IMR-90 (cell line): ENCODE measurements at regions not wholly inside any gene's neighbourhood (a gene's known extent, or its start where the extent isn't known, plus 50 kb on each side); places are given as distances from the start of the nearest gene placed in this dataset.

ENCODE experiments used
- ATAC-seq: fragments of 200-7000 bp; cut with Tn5 transposase; 2 replicates; pipeline ENCODE4 v1.9.1; 2020; ENCODE audit warnings: low read depth, mild to moderate bottlenecking, moderate library complexity
- BruUV-seq: library from RNA; stranded (reverse); fragments of 400-500 nt; replicated peaks from 2 replicates; lab custom pipeline; 2021; lab: Mats Ljungman, UMichigan
- CTCF ChIA-PET: fragments of 300-600 bp; formaldehyde crosslinking; extraction: SDS; loops from one replicate; lab custom pipeline; 2021; ENCODE audit warnings: antibody characterized with exemption; lab: Yijun Ruan, JAX
- POLR2A ChIA-PET: fragments of 300-600 bp; sonication (Branson Sonifier 250); formaldehyde crosslinking; loops from one replicate; lab custom pipeline; 2022; ENCODE audit warnings: antibody characterized with exemption; ENCODE audit not compliant: unreplicated experiment; lab: Charles Lee
- DNase-seq: peaks from one replicate; pipeline ENCODE4 v3.0.0; 2013
- H2AFZ ChIP-seq: replicated peaks from 2 replicates; pipeline ENCODE3; 2013; ENCODE audit warnings: low read length, mild to moderate bottlenecking; ENCODE audit not compliant: poor library complexity
- H2AK5ac ChIP-seq: 2 replicates; pipeline ENCODE4 v1.6.1; 2013; ENCODE audit warnings: low read depth, low read length, inconsistent platforms
- H2AK9ac ChIP-seq: replicated peaks from 2 replicates; pipeline ENCODE3; 2013; ENCODE audit warnings: mild to moderate bottlenecking, low read depth, low read length, moderate library complexity; ENCODE audit not compliant: poor library complexity
- H2BK120ac ChIP-seq: 2 replicates; pipeline ENCODE4 v1.6.1; 2013; ENCODE audit warnings: low read depth, low read length, inconsistent platforms
- H2BK15ac ChIP-seq: 3 replicates; pipeline ENCODE4 v1.6.1; 2013; ENCODE audit warnings: low read depth, low read length, inconsistent platforms
- H2BK20ac ChIP-seq: 2 replicates; pipeline ENCODE4 v1.6.1; 2013; ENCODE audit warnings: low read depth, mild to moderate bottlenecking, inconsistent platforms, low read length, moderate library complexity
- H2BK5ac ChIP-seq: 2 replicates; pipeline ENCODE4 v1.6.1; 2013; ENCODE audit warnings: mild to moderate bottlenecking, low read depth, low read length, inconsistent platforms; ENCODE audit not compliant: poor library complexity, severe bottlenecking
- H3K14ac ChIP-seq: replicated peaks from 2 replicates; pipeline ENCODE4 v1.6.1; 2013; ENCODE audit warnings: low read depth, low read length, inconsistent platforms
- H3K18ac ChIP-seq: 2 replicates; pipeline ENCODE4 v1.6.1; 2013; ENCODE audit warnings: low read depth, low read length, control low read depth
- H3K23ac ChIP-seq: 2 replicates; pipeline ENCODE4 v1.6.1; 2013; ENCODE audit warnings: low read depth, low read length, inconsistent platforms
- H3K27ac ChIP-seq: 2 replicates; pipeline ENCODE4 v1.5.1; 2013; ENCODE audit warnings: mild to moderate bottlenecking, control low read depth, low read length; ENCODE audit not compliant: insufficient read depth
- H3K27me3 ChIP-seq: 2 replicates; pipeline ENCODE4 v1.6.1; 2013; ENCODE audit warnings: low read length; ENCODE audit not compliant: control insufficient read depth, insufficient read depth
- H3K36me3 ChIP-seq: 2 replicates; pipeline ENCODE4 v1.6.1; 2013; ENCODE audit warnings: low read length, mixed read lengths; ENCODE audit not compliant: control insufficient read depth, insufficient read depth
- H3K4ac ChIP-seq: 2 replicates; pipeline ENCODE4 v1.6.1; 2013; ENCODE audit warnings: low read depth, low read length, inconsistent platforms
- H3K4me1 ChIP-seq: 2 replicates; pipeline ENCODE4 v1.6.1; 2013; ENCODE audit warnings: low read length, mixed read lengths; ENCODE audit not compliant: control insufficient read depth, insufficient read depth
- H3K4me2 ChIP-seq: 2 replicates; pipeline ENCODE4 v1.6.1; 2013; ENCODE audit warnings: low read depth, mild to moderate bottlenecking, control low read depth, low read length, moderate library complexity
- H3K4me3 ChIP-seq: 2 replicates; pipeline ENCODE4 v1.5.1; 2013; ENCODE audit warnings: low read depth, mild to moderate bottlenecking, control low read depth, low read length, moderate library complexity; ENCODE audit not compliant: insufficient read depth
- H3K56ac ChIP-seq: 2 replicates; pipeline ENCODE4 v1.6.1; 2013; ENCODE audit warnings: low read length, inconsistent platforms; ENCODE audit not compliant: insufficient read depth; ENCODE audit errors: extremely low read depth
- H3K79me1 ChIP-seq, 2 experiments: 2 replicates each; pipeline ENCODE4 v1.6.1; 2013; ENCODE audit warnings: low read length in 2 of 2, inconsistent platforms in 1 of 2, low read depth in 1 of 2
- H3K9ac ChIP-seq: 2 replicates; pipeline ENCODE4 v1.6.1; 2013; ENCODE audit warnings: low read depth, low read length, control low read depth
- H3K9me1 ChIP-seq: 2 replicates; pipeline ENCODE4 v1.6.1; 2013; ENCODE audit warnings: low read length, inconsistent platforms; ENCODE audit not compliant: insufficient read depth
- H3K9me3 ChIP-seq: 2 replicates; pipeline ENCODE4 v1.6.1; 2013; ENCODE audit warnings: low read length; ENCODE audit not compliant: control insufficient read depth, insufficient read depth
- H4K20me1 ChIP-seq: 2 replicates; pipeline ENCODE4 v1.6.1; 2013; ENCODE audit warnings: low read length, inconsistent platforms; ENCODE audit not compliant: insufficient read depth
- H4K5ac ChIP-seq: 2 replicates; pipeline ENCODE4 v1.6.1; 2013; ENCODE audit warnings: mild to moderate bottlenecking, low read depth, low read length, control low read depth
- H4K8ac ChIP-seq, 2 experiments: 2 replicates each; pipeline ENCODE4 v1.6.1; 2013; ENCODE audit warnings: low read depth in 2 of 2, low read length in 2 of 2, control low read depth in 1 of 2, inconsistent platforms in 1 of 2
- H4K91ac ChIP-seq: 2 replicates; pipeline ENCODE4 v1.6.1; 2013; ENCODE audit warnings: low read depth, low read length, inconsistent platforms; ENCODE audit not compliant: insufficient read depth
- CTCF ChIP-seq: conservative IDR thresholded peaks from 2 replicates; pipeline ENCODE4 v1.5.1; 2012; ENCODE audit warnings: mild to moderate bottlenecking, low read depth, low read length, improper control_type of control experiment
- RCOR1 ChIP-seq: IDR thresholded peaks from 2 replicates; pipeline ENCODE4 v1.6.1; 2012; ENCODE audit warnings: mild to moderate bottlenecking, low read length, improper control_type of control experiment; ENCODE audit not compliant: insufficient replicate concordance
- WGBS, 2 experiments: methylation state at CpG; one replicate each; pipeline versions ENCODE4 v1.1.5 to v1.1.7; 2013; ENCODE audit warnings: missing lambda C conversion rate in 2 of 2; ENCODE audit not compliant: insufficient read length in 1 of 2; ENCODE audit errors: extremely low coverage in 2 of 2; 5-methylcytosine and 5-hydroxymethylcytosine counted together
- dilution Hi-C: fragments of 300-500 bp; cut with HindIII; formaldehyde crosslinking; loops from one replicate; pipeline ENCODE4 v1.14.3; 2018; ENCODE audit warnings: low sequenced_read_pairs; ENCODE audit not compliant: unreplicated experiment
- in situ Hi-C: fragments of 300-500 bp; cut with MboI; formaldehyde crosslinking; loops from 3 replicates; pipeline ENCODE4 v1.14.3; 2019; ENCODE audit warnings: low sequenced_read_pairs, inconsistent platforms, mixed read lengths
- intact Hi-C: fragments of 100-400 bp; cut with micrococcal nuclease; formaldehyde crosslinking; loops from 2 replicates; pipeline ENCODE4 v1.10.0; 2022

DNA sequence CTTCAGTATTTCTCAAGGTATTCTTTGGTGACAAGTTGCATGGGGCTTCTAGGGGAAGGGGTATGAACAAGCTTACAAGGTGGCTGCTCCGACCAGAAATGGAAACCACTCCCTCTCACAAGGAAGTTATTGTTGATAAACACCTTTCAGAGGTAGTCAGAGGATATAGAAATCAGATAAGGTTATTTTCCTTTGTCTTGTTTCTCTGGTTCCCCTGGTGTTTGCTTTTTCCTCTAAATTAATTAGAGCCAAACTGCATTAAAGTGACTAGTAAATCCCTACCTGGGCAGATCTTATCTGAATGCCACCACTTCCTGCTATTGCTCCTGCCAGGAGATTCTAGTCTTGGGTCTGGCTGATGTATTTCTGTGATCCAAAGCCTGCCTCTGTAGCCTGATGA lies 725.4 kb downstream of the INHBA start:
- Histone ChIP-seq H3K4me2 (no peak overlapping the region), H2AFZ (no peak overlapping the region)

More for the DNA sequence above, 725.4 kb downstream of the INHBA start:
- Histone ChIP-seq H3K36me3 (no peaks in the 10 kb centered on the region), H2AK9ac (no peak overlapping the region), H4K91ac (no peak overlapping the region), H3K4me3 (no peak overlapping the region), H3K14ac (no peak overlapping the region), H3K27me3 (peaks cover 2% of the 10 kb centered on the region; the same call in 1 of the 2 replicates), H3K9me1 (no peaks in the 10 kb centered on the region), H3K9me3 (no peaks in the 10 kb centered on the region; the same call in 1 of the 2 replicates), H3K23ac (no peak overlapping the region), H2BK120ac (no peak overlapping the region), H4K5ac (no peak overlapping the region), H3K27ac (no peak overlapping the region), H2BK15ac (no peak overlapping the region), H2BK5ac (no peak overlapping the region), H3K79me1 (no peaks in the 10 kb centered on the region), H3K4me1 (no peaks in the 10 kb centered on the region), H4K8ac (no peak overlapping the region), H2BK20ac (no peak overlapping the region), H4K20me1 (no peaks in the 10 kb centered on the region), H2AK5ac (no peak overlapping the region), H3K56ac (no peak overlapping the region), H3K4ac (no peak overlapping the region), H3K18ac (no peak overlapping the region), H3K9ac (no peak overlapping the region)
- DNase-seq: no peak
- ChIA-PET POLR2A (no interaction called here), CTCF (no interaction called here)
- intact Hi-C loops (no loop called here), dilution Hi-C loops (no loop called here), in situ Hi-C loops (no loop called here)
- no CpG with 5 or more reads among the region's 1 CpG for WGBS, 2 experiments
- no TSS peak for BruUV-seq
- ATAC-seq: no peak
- TF ChIP-seq RCOR1: no peak
- no peak for TF ChIP-seq CTCF
